Midbrain (tissue), 1 donor: ENCODE measurements at regions not wholly inside any gene's neighbourhood (a gene's known extent, or its start where the extent isn't known, plus 50 kb on each side); places are given as distances from the start of the nearest gene placed in this dataset.
"Not testable (repeated sequence)": the region's sequence is repeated elsewhere in the genome, so short reads cannot be mapped to it uniquely, and the experiment has no call there.

Experiments used
- DNase-seq: peaks from one replicate; lab custom pipeline; 2025; lab: John Stamatoyannopoulos, UW

- no peak for DNase-seq
Measured at GRCh38 chr1:230487773-230488428, 61.8 kb upstream of the PGBD5 start.

DNA sequence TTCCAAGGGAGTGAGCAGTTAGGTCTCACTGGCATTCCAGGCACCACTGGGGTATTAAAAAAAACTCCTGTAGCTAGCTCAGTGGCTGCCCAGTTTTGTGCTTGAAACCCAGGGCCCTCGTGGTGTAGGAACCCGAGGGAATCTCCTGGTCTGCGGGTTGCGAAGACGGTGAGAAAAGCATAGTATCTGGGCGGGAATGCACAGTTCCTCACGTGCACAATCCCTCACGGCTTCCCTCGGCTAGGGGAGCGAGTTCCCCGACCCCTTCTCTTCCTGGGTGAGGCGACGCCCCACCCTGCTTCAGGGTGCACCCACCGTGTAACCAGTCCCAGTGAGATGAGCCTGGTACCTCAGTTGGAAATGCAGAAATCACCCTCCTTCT lies 50.5 kb upstream of the PGBD5 start:
- no peak for DNase-seq

- DNase-seq: not testable (repeated sequence)
Measured at GRCh38 chr1:230475856-230476621, 49.9 kb upstream of the PGBD5 start.
